ENCODE measurements at regions not wholly inside any gene's neighbourhood (a gene's known extent, or its start where the extent isn't known, plus 50 kb on each side); places are given as distances from the start of the nearest gene placed in this dataset.

- TF ChIP-seq CTCF (IDR thresholded peaks at IDR 0.05 in 8 of 11, conservative IDR thresholded peaks at IDR 0.05 in 3 of 11) (no peak), POLR2A (IDR thresholded peaks at IDR 0.05) (no peak)
Observed at GRCh38 chr11:32244453-32244852, 153.6 kb downstream of the RCN1 start.

All from spleen (tissue), 7 donors.